M059J (cell line): ENCODE measurements at regions not wholly inside any gene's neighbourhood (a gene's known extent, or its start where the extent isn't known, plus 50 kb on each side); places are given as distances from the start of the nearest gene placed in this dataset.

Experiments used
- DNase-seq: peaks from one replicate; pipeline ENCODE4 v3.0.0-alpha.2; 2012; ENCODE audit warnings: low read depth

DNA sequence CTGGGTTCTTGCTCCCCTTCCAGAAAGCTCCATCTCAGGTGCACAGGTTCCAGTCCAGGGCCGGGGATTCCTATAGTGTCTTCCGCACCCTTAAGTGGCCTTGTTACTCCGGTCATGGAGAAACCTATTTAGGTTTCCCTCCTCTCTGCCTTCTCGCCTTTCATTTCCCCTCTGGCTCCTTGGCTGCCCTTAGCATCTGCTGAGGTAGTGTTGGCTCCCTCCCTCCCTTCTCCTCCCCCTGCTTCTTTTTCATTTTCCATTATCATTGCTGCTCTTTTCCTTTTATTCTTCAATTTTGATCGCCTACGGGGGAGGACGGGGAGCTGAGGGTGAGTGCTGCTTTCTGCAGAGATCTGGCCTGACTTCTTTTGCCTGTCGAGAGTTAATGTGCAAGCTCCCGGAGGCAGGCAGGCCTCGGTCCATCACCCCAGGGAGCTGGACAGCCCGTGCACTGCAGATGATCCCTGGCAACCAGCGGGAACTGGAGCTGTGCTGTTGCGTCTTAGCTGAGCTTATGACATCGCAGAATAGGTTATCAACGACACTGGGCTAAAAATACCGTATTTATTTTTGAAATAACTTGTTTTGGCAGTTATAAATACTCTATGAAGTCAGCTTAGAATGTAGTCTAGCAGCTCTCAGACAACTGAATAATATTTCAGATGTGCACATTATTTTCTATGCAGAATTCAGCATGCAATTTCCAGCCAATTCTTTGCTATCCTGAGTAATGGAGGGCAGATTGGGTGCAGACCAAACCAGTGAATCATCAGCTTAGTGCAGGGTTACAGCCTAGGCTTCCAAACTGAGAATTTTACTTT is 141.9 kb downstream of the SLC4A3 start:
- peak; percentile 7 for DNase-seq

DNA sequence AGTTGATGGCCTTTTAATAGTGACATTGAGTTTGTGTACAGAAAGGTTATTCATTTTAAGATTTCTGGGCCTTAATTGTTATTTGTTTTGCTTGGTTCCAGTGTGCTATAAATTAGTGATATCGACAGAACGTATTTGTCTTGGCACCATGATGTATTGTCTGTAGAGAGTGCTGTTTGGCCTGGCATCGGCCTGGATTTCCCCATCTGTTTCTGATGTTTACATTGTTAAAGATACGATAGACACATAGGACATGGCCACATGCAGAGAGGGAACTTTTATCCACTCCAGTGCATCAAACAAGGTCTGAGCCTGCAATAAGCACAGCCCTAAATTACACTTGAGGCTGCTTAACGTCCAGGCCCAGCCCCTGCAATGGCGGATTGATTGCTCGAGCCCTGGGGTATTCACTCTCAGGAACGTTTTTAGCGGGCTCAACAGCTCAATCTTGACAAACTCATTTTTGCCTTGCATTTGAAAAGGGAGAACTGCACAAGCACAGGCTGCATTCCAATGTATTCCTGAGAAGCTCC is 144.7 kb downstream of the SLC4A3 start:
- no peak for DNase-seq

DNA sequence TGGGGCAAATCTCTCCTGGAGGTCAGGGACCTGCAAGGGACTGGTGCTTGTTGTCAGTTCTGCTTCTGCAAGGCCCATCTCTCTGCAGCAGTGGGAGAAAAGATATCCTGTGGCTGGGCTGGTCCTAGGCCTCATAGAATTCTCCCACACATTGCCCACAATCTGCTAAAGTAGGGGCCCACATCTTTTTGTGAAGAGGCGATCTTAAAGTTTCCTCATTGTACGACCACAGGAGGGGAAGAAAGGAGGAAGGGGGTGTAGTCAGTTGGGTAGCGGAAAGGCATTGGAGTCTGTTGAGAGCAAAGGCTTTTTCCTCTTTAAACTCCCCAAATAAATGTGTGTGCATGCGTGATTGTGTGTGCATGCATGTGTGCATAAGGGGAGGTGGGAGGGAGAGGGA is 145.3 kb downstream of the SLC4A3 start:
- no peak for DNase-seq

DNA sequence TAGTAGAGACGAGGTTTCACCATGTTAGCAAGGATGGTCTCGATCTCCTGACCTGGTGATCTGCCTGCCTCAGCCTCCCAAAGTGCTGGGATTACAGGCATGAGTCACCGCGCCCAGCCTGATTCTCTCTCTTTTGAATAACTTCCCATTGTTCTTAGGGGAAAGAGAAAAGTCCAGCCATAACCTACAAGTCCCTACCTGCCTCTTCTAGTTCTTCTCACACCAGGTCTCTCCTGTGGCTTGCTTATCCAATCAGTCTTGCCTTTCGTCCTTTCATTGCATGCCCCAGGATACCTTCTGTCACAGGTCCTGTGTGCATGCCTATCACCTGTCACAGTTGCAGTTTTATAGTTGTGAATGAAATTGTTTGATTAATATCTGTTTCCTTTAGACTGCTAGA is 148.1 kb downstream of the SLC4A3 start:
- DNase-seq = no peak

- DNase-seq = no peak
Measured at GRCh38 chr2:219777388-219777787, 150.0 kb downstream of the SLC4A3 start.

GRCh38 chr2:219778189-219778588 is 150.8 kb downstream of the SLC4A3 start:
- DNase-seq = no peak

DNA sequence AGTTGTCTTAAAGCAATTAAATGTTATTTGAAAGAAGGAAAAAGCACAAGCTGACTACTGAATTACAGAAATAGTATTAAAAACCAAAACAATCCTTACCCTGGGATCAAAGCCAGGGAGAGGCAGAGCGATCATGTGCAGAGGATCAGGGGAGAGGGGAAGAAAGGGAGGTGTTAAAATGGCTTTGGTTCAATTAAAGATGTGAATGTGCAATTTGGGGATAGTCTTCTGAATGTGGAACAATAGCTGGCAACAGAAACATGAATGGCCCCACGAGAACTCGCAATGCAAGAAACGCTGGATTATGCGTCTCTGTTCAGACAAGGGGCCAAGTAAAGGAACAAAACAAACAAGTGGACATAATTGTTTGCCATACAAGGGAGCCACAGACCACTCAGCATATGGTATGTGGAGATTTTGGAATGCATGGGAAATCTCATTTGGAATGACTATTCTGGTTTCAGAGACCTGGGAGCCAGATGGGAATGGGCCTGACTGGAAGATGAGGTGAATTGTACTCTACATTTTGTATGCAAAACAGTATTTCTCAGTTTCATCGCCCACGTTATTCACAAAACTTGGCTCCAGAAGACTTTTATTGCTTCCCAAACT is 155.4 kb downstream of the SLC4A3 start:
- no peak for DNase-seq

DNA sequence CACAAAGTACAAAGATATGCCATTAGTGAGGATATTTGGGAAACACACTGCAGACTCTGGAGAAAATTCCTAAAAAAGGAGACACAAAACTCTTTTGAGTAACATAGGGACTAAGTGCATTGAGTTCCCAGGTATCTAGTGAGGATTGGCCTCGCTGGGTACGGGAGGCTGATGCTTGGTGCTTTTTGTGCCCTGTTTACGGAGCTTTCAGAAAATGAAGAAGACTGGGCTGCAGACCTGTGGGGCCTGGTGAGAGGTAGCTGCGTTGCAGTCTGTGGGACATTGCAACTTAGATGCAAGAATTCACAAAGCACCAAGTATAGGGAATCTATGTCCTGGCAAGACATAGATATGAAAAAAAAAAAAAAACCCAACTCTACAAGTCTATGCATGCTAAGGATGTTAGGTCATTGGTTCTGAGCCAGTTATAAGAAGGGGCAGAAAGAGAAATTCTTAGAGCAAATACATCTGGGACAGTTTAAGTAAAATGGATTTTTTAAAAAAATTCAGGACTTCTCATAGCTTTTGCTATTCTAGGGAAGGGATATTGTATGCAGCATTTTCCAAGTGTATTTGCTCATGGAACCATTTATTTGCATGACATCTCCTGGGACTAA is 156.0 kb downstream of the SLC4A3 start:
- DNase-seq = no peak

DNA sequence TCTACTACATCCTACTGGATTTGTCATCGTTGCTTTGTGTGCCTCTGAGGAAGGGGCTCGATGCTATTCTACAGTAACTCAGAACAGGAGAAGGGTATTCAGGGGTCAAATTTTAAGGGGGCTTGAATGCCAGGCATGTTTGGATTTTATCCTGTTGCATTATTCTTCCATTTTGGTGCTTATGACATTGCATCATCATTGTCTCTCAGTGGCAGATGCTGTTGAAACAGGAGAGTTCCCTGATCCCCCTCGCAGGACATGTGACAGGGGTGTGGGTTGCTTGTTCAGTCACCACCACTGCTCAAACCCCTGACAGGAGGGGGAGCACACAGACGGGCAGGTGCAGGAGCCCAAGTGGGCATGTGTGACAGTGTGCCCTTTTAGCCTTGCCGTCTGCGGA is 156.7 kb downstream of the SLC4A3 start:
- DNase-seq = no peak

- no peak for DNase-seq
Measured at GRCh38 chr2:219789476-219789875, 162.0 kb downstream of the SLC4A3 start.

DNA sequence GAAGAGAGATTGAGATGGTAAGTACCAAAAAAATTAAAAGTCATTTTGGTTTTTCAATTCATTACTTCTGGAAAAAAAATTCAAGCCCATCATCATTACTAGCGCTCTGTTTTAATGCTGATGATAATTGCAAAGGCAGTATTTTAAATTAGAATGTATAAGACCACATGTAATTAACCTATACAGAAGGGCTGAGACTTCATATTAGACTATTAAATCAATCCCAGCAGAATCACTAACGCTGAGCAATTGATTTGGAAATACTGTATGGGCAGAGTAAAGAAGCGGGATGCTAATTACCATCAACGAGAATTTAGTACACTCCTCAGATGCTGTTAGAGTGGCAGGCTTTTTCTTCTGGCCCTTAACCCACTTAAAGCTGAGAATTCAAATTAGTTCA is 165.0 kb downstream of the SLC4A3 start:
- no peak for DNase-seq

DNA sequence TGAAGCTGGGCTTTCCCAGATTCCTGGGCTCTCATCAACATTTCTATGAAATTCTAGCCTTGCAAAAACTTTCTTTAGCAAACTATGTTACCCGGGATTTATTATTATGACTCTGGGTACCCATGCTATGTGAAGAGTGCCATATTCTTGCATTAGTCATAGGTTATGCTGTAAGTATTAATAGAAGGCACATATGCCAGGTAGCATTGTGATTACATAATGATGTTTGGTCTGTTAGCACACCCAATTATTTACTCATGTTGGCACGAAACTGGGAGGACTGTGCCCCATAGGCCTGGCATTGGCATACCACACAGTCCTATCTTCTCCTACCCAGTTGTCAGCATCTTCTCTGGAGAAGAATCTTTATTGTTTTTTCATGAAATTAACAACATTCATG is 171.0 kb downstream of the SLC4A3 start:
- no peak for DNase-seq

DNA sequence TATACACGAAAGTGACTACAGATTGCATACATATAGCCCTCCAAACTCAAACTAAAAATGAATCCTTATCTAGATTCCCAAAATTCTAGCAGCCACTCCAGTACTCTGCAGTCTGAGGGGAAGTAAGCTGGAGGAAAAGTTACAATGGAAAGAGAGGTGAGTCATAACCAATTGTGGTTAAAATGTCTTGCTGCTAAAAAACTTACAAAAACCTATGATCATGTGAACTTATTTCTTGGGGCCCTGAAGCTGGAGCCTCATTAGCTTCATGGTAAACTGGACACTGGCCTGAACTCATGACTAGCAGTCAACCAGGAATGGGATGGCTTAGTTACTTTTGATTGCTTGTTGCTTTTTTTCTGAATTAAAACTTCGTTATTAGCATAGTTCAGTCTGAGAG is 175.9 kb downstream of the SLC4A3 start:
- DNase-seq = peak; percentile 88

DNA sequence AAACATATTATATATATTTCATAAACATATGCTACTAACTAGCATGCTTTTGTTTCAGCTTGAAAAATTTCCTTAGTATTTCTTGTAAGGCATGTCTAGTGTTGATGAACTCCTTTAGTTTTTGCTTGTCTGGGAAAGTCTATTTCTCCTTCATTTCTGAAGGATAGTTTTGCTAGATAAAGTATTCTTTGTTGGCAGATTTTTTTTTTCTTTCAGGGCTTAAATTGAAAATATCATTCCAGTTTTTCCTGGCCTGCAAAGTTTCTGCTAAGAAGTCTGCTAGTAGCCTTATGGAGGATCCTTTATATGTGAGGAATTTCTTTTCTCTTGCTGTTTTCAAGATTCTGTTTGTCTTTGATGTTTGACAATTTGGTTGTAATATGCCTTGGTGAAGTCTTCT is 183.5 kb downstream of the SLC4A3 start:
- no peak for DNase-seq

GRCh38 chr2:219812672-219813071 is 185.2 kb downstream of the SLC4A3 start:
- DNase-seq = no peak

GRCh38 chr2:219820767-219821166 is 193.3 kb downstream of the SLC4A3 start:
- DNase-seq = no peak

GRCh38 chr2:219823574-219823973 is 196.1 kb downstream of the SLC4A3 start:
- DNase-seq = no peak

- no peak for DNase-seq
Measured at GRCh38 chr2:219824996-219825395, 197.6 kb downstream of the SLC4A3 start.

DNA sequence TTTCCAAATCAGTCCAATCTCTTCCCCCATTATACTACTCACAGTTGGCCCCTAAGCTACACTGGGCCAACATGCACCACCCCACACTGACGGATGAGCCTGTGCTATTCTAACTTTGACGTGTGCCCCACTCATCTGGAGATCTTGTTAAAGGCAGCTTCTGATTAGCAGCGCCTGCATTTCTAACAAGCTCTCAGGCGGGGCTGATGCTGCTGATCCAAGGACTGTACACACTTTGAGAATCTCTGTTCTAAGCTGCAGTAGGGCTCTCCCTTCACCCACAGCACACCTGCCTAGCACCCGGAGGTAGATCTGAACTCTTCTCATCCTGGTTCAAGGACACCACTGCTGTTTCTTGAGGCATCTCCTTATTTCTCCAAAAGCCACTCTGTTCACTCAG is 200.7 kb downstream of the SLC4A3 start:
- no peak for DNase-seq

- DNase-seq = no peak
Measured at GRCh38 chr2:219829667-219830352, 202.4 kb downstream of the SLC4A3 start.

DNA sequence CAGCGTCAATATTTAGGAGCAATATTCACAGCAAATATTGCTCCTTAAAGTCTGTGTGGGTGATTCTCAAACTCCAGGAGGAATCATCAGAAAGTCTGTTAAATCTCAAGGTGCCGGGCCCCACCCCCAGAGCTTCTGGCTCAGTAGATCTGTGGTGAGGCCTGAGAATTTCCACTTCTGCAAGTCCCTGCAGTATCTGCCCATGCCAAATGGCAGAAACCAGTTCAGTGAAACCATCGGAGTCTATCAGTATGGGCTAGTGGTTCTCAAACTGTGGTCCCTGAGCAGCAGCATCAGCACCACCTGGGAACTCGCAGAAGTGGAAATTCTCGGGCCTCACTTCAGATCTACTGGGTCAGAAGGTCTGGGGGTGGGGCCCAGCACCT is 202.9 kb downstream of the SLC4A3 start:
- no peak for DNase-seq

GRCh38 chr2:219831957-219832356 is 204.5 kb downstream of the SLC4A3 start:
- no peak for DNase-seq
